ENCODE measurements at regions not wholly inside any gene's neighbourhood (a gene's known extent, or its start where the extent isn't known, plus 50 kb on each side); places are given as distances from the start of the nearest gene placed in this dataset.

- TF ChIP-seq, protein P1, sequence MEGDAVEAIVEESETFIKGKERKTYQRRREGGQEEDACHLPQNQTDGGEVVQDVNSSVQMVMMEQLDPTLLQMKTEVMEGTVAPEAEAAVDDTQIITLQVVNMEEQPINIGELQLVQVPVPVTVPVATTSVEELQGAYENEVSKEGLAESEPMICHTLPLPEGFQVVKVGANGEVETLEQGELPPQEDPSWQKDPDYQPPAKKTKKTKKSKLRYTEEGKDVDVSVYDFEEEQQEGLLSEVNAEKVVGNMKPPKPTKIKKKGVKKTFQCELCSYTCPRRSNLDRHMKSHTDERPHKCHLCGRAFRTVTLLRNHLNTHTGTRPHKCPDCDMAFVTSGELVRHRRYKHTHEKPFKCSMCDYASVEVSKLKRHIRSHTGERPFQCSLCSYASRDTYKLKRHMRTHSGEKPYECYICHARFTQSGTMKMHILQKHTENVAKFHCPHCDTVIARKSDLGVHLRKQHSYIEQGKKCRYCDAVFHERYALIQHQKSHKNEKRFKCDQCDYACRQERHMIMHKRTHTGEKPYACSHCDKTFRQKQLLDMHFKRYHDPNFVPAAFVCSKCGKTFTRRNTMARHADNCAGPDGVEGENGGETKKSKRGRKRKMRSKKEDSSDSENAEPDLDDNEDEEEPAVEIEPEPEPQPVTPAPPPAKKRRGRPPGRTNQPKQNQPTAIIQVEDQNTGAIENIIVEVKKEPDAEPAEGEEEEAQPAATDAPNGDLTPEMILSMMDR (IDR thresholded peaks at IDR 0.05), result no peak
- no peak for TF ChIP-seq POLR2A (IDR thresholded peaks at IDR 0.05)
These were observed 73.0 kb upstream of the CYRIA start for GRCh38 chr2:16738361-16739225.

Measured in stomach (tissue), 4 donors.